ENCODE measurements at regions not wholly inside any gene's neighbourhood (a gene's known extent, or its start where the extent isn't known, plus 50 kb on each side); places are given as distances from the start of the nearest gene placed in this dataset.
"Not testable (repeated sequence)": the region's sequence is repeated elsewhere in the genome, so short reads cannot be mapped to it uniquely, and the experiment has no call there.

DNA sequence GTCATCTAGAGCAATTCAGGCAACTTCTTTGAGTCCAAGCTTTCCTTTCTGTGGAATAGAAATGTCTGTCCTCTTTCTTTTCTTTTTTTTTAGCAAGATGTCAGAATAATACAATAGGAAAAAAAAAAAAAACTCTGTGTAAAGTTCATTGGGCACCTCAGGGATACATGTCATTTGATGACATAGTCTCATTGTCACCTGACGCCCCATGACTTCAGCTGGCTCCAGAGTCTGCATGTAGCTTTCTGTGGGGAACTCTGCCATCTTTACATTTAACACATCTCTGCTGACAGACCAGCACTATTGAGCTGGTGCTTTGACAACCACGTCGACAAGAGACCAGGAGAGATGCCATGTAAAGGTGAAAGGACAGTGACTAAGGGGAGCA, 172.5 kb upstream of the KLF7 start:
- WGBS, result 80% methylated on average over 3 of the region's 3 CpGs
- Histone ChIP-seq H3K4me1 (peaks cover 18 to 34% (median 22%) of the 10 kb centered on the region in 4 donors), H3K4me3 (no peak overlapping the region), H3K27me3 (no peaks in the 10 kb centered on the region), H3K27ac (replicated peaks in 1 of 4) (no peak overlapping the region), H3K9me3 (no peaks in the 10 kb centered on the region), H3K36me3 (no peaks in the 10 kb centered on the region)
- DNase-seq (ENCODE audit: extremely low spot score), result no peak
- TF ChIP-seq POLR2AphosphoS5 (IDR thresholded peaks at IDR 0.05) (no peak), EP300 (IDR thresholded peaks at IDR 0.05) (no peak), POLR2A (IDR thresholded peaks at IDR 0.05; ENCODE audit: low read depth) (no peak)
- TF ChIP-seq, protein P1, sequence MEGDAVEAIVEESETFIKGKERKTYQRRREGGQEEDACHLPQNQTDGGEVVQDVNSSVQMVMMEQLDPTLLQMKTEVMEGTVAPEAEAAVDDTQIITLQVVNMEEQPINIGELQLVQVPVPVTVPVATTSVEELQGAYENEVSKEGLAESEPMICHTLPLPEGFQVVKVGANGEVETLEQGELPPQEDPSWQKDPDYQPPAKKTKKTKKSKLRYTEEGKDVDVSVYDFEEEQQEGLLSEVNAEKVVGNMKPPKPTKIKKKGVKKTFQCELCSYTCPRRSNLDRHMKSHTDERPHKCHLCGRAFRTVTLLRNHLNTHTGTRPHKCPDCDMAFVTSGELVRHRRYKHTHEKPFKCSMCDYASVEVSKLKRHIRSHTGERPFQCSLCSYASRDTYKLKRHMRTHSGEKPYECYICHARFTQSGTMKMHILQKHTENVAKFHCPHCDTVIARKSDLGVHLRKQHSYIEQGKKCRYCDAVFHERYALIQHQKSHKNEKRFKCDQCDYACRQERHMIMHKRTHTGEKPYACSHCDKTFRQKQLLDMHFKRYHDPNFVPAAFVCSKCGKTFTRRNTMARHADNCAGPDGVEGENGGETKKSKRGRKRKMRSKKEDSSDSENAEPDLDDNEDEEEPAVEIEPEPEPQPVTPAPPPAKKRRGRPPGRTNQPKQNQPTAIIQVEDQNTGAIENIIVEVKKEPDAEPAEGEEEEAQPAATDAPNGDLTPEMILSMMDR (IDR thresholded peaks at IDR 0.05), result no peak
- intact Hi-C loops (cut with DNase I), result loop anchor here (5.0 to 10.0 kb wide), 3 partner anchors 73 to 171 kb away; partner anchors contain the start of gene KLF7

DNA sequence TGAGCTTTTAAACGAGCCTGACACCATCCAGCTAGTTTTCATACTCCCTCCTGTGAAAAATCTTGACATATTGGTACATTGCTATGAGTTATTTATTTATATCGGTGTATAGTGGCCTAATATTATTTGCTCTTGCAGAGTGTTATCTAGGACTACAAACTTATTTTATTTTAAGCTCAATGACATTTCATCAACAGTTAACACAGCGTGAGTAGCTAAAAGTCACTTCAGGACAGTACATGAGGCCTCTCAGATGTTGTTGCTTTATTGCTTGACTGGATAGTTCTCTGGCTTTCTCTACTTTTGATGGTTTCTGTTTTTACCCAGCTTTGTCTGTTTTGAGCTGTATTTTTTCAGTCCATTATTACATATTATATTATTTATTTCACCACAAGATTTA, 172.9 kb upstream of the KLF7 start:
- peaks cover 18 to 34% (median 22%) of the 10 kb centered on the region in 4 donors for H3K4me1 ChIP-seq
- TF ChIP-seq, protein P1 (IDR thresholded peaks at IDR 0.05), result no peak
- TF ChIP-seq POLR2A (IDR thresholded peaks at IDR 0.05; ENCODE audit: low read depth), result no peak
- no peak for TF ChIP-seq POLR2AphosphoS5 (IDR thresholded peaks at IDR 0.05)
- no peak for TF ChIP-seq EP300 (IDR thresholded peaks at IDR 0.05)
- WGBS, result 79% methylated on average over 3 of the region's 3 CpGs
- no peaks in the 10 kb centered on the region for H3K27me3 ChIP-seq
- H3K4me3 ChIP-seq, result no peak overlapping the region
- intact Hi-C loops (cut with DNase I), result loop anchor here (5.0 to 10.0 kb wide), 3 partner anchors 74 to 171 kb away; partner anchors contain the start of gene KLF7
- no peak for DNase-seq (ENCODE audit: extremely low spot score)
- H3K27ac ChIP-seq (replicated peaks in 1 of 4), result no peak overlapping the region
- H3K9me3 ChIP-seq, result no peaks in the 10 kb centered on the region
- no peaks in the 10 kb centered on the region for H3K36me3 ChIP-seq

DNA sequence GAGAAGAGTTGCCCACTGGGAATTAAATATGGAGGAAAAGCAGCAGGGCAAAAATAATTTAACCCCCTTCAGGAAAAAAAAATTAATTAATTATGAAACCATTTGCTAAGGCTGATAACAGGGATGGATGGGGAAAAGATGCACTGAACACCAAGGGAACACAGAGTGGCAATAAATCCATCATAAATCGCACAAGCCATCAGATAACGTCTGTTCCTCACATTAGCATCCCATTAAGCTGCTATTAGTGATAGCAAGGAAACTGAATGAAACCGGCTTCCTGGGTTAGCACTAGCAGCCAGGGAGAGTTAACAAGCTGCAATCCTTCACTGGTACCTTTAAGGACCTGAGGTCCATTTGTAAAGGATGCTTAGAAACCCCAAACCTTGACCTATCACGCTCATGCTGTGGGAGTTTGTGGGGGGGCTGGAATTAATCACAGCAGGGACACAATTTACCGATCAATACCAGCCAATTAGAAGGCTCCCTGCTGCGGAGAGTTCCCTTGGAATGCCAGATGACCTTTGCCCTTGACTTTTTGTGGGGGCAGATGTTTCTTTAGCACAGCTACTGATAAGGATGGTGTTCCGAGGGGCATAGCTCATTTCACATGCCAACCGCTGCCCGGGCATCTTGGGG, 175.5 kb upstream of the KLF7 start:
- WGBS, result 88% methylated on average over 9 of the region's 9 CpGs
- no peaks in the 10 kb centered on the region for H3K36me3 ChIP-seq
- no peak overlapping the region for H3K27ac ChIP-seq (replicated peaks in 1 of 4)
- no peaks in the 10 kb centered on the region for H3K9me3 ChIP-seq
- intact Hi-C loops (cut with DNase I), result no loop called here
- H3K4me3 ChIP-seq, result no peak overlapping the region
- DNase-seq (ENCODE audit: extremely low spot score), result no peak
- H3K27me3 ChIP-seq, result no peaks in the 10 kb centered on the region
- H3K4me1 ChIP-seq, result peaks cover 0 to 12% (median 6%) of the 10 kb centered on the region in 4 donors
- TF ChIP-seq POLR2A (IDR thresholded peaks at IDR 0.05; ENCODE audit: low read depth) (no peak), POLR2AphosphoS5 (IDR thresholded peaks at IDR 0.05) (no peak), EP300 (IDR thresholded peaks at IDR 0.05) (no peak)
- TF ChIP-seq, protein P1 (IDR thresholded peaks at IDR 0.05), result no peak

DNA sequence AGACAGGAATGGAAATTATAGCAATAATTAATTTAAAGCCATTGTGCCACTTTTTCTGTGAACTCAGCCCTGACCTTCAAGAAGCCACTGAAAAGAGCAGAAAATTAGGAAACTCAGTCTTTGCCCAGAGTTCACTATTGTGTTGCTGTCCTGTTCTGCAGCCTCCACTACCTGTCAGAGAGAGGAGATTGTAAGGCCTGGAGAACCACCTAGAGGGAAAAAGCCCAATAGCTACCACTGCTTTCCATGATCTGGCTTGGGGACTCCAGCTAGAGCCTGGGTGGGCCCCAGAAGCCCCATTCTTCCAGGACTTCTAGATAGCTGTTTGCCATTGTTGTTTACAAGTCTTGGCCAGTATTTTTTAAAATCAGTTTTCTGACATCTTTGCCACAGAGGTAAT, 176.1 kb upstream of the KLF7 start:
- Histone ChIP-seq H3K4me3 (no peak overlapping the region), H3K27ac (replicated peaks in 1 of 4) (no peak overlapping the region), H3K27me3 (no peaks in the 10 kb centered on the region), H3K36me3 (no peaks in the 10 kb centered on the region), H3K9me3 (no peaks in the 10 kb centered on the region), H3K4me1 (peaks cover 0 to 12% (median 6%) of the 10 kb centered on the region in 4 donors)
- intact Hi-C loops (cut with DNase I), result no loop called here
- no peak for TF ChIP-seq POLR2AphosphoS5 (IDR thresholded peaks at IDR 0.05)
- TF ChIP-seq POLR2A (IDR thresholded peaks at IDR 0.05; ENCODE audit: low read depth), result no peak
- TF ChIP-seq, protein P1 (IDR thresholded peaks at IDR 0.05), result no peak
- TF ChIP-seq EP300 (IDR thresholded peaks at IDR 0.05), result no peak
- no peak for DNase-seq (ENCODE audit: extremely low spot score)

DNA sequence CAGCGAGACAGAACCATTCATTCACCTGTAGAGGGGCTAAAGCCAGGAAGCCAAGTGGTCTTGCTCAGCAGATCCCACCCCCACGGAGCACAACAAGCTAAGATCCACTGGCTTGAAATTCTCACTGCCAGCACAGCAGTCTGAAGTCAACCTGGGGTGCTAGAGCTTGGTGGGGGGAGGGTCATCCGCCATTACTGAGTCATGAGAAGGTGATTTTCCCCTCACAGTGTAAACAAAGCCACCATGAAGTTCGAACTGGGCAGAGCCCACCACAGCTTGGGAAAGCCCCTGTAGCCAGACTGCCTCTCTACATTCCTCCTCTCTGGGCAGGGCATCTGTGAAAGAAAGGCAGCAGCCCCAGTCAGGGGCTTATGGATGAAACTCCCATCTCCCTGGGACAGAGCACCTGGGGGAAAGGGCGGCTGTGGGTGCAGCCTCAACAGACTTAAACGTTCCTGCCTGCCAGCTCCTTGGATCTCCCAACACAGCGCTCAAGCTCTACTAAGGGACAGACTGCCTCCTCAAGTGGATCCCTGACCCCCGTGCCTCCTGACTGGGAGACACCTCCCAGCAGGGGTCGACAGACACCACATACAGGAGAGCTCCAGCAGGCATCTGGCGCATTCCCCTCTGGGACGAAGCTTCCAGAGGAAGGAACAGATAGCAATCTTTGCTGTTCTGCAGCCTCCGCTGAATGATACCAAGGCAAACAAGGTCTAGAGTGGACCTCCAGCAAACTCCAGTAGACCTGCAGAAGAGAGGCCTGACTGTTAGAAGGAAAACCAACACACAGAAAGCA, 179.0 kb upstream of the KLF7 start:
- H3K4me1 ChIP-seq; H3K27me3 ChIP-seq; DNase-seq (ENCODE audit: extremely low spot score); H3K36me3 ChIP-seq; H3K9me3 ChIP-seq; H3K4me3 ChIP-seq; intact Hi-C loops (cut with DNase I); H3K27ac ChIP-seq (replicated peaks in 1 of 4): not testable (repeated sequence)
- WGBS, result 87% methylated on average over 9 of the region's 12 CpGs
